IMR-90 (cell line): ENCODE measurements at regions not wholly inside any gene's neighbourhood (a gene's known extent, or its start where the extent isn't known, plus 50 kb on each side); places are given as distances from the start of the nearest gene placed in this dataset.

Experiments
- ATAC-seq: fragments of 200-7000 bp; cut with Tn5 transposase; 2 replicates; pipeline ENCODE4 v1.9.1; 2020; ENCODE audit warnings: low read depth, mild to moderate bottlenecking, moderate library complexity
- BruUV-seq: library from RNA; stranded (reverse); fragments of 400-500 nt; replicated peaks from 2 replicates; lab custom pipeline; 2021; lab: Mats Ljungman, UMichigan
- CTCF ChIA-PET: fragments of 300-600 bp; formaldehyde crosslinking; extraction: SDS; loops from one replicate; lab custom pipeline; 2021; ENCODE audit warnings: antibody characterized with exemption; lab: Yijun Ruan, JAX
- POLR2A ChIA-PET: fragments of 300-600 bp; sonication (Branson Sonifier 250); formaldehyde crosslinking; loops from one replicate; lab custom pipeline; 2022; ENCODE audit warnings: antibody characterized with exemption; ENCODE audit not compliant: unreplicated experiment; lab: Charles Lee
- DNase-seq: peaks from one replicate; pipeline ENCODE4 v3.0.0; 2013
- H2AFZ ChIP-seq: replicated peaks from 2 replicates; pipeline ENCODE3; 2013; ENCODE audit warnings: low read length, mild to moderate bottlenecking; ENCODE audit not compliant: poor library complexity
- H2AK5ac ChIP-seq: 2 replicates; pipeline ENCODE4 v1.6.1; 2013; ENCODE audit warnings: low read depth, low read length, inconsistent platforms
- H2AK9ac ChIP-seq: replicated peaks from 2 replicates; pipeline ENCODE3; 2013; ENCODE audit warnings: mild to moderate bottlenecking, low read depth, low read length, moderate library complexity; ENCODE audit not compliant: poor library complexity
- H2BK120ac ChIP-seq: 2 replicates; pipeline ENCODE4 v1.6.1; 2013; ENCODE audit warnings: low read depth, low read length, inconsistent platforms
- H2BK15ac ChIP-seq: 3 replicates; pipeline ENCODE4 v1.6.1; 2013; ENCODE audit warnings: low read depth, low read length, inconsistent platforms
- H2BK20ac ChIP-seq: 2 replicates; pipeline ENCODE4 v1.6.1; 2013; ENCODE audit warnings: low read depth, mild to moderate bottlenecking, inconsistent platforms, low read length, moderate library complexity
- H2BK5ac ChIP-seq: 2 replicates; pipeline ENCODE4 v1.6.1; 2013; ENCODE audit warnings: mild to moderate bottlenecking, low read depth, low read length, inconsistent platforms; ENCODE audit not compliant: poor library complexity, severe bottlenecking
- H3K14ac ChIP-seq: replicated peaks from 2 replicates; pipeline ENCODE4 v1.6.1; 2013; ENCODE audit warnings: low read depth, low read length, inconsistent platforms
- H3K18ac ChIP-seq: 2 replicates; pipeline ENCODE4 v1.6.1; 2013; ENCODE audit warnings: low read depth, low read length, control low read depth
- H3K23ac ChIP-seq: 2 replicates; pipeline ENCODE4 v1.6.1; 2013; ENCODE audit warnings: low read depth, low read length, inconsistent platforms
- H3K27ac ChIP-seq: 2 replicates; pipeline ENCODE4 v1.5.1; 2013; ENCODE audit warnings: mild to moderate bottlenecking, control low read depth, low read length; ENCODE audit not compliant: insufficient read depth
- H3K27me3 ChIP-seq: 2 replicates; pipeline ENCODE4 v1.6.1; 2013; ENCODE audit warnings: low read length; ENCODE audit not compliant: control insufficient read depth, insufficient read depth
- H3K36me3 ChIP-seq: 2 replicates; pipeline ENCODE4 v1.6.1; 2013; ENCODE audit warnings: low read length, mixed read lengths; ENCODE audit not compliant: control insufficient read depth, insufficient read depth
- H3K4ac ChIP-seq: 2 replicates; pipeline ENCODE4 v1.6.1; 2013; ENCODE audit warnings: low read depth, low read length, inconsistent platforms
- H3K4me1 ChIP-seq: 2 replicates; pipeline ENCODE4 v1.6.1; 2013; ENCODE audit warnings: low read length, mixed read lengths; ENCODE audit not compliant: control insufficient read depth, insufficient read depth
- H3K4me2 ChIP-seq: 2 replicates; pipeline ENCODE4 v1.6.1; 2013; ENCODE audit warnings: low read depth, mild to moderate bottlenecking, control low read depth, low read length, moderate library complexity
- H3K4me3 ChIP-seq: 2 replicates; pipeline ENCODE4 v1.5.1; 2013; ENCODE audit warnings: low read depth, mild to moderate bottlenecking, control low read depth, low read length, moderate library complexity; ENCODE audit not compliant: insufficient read depth
- H3K56ac ChIP-seq: 2 replicates; pipeline ENCODE4 v1.6.1; 2013; ENCODE audit warnings: low read length, inconsistent platforms; ENCODE audit not compliant: insufficient read depth; ENCODE audit errors: extremely low read depth
- H3K79me1 ChIP-seq, 2 experiments: 2 replicates each; pipeline ENCODE4 v1.6.1; 2013; ENCODE audit warnings: low read length in 2 of 2, inconsistent platforms in 1 of 2, low read depth in 1 of 2
- H3K9ac ChIP-seq: 2 replicates; pipeline ENCODE4 v1.6.1; 2013; ENCODE audit warnings: low read depth, low read length, control low read depth
- H3K9me1 ChIP-seq: 2 replicates; pipeline ENCODE4 v1.6.1; 2013; ENCODE audit warnings: low read length, inconsistent platforms; ENCODE audit not compliant: insufficient read depth
- H3K9me3 ChIP-seq: 2 replicates; pipeline ENCODE4 v1.6.1; 2013; ENCODE audit warnings: low read length; ENCODE audit not compliant: control insufficient read depth, insufficient read depth
- H4K20me1 ChIP-seq: 2 replicates; pipeline ENCODE4 v1.6.1; 2013; ENCODE audit warnings: low read length, inconsistent platforms; ENCODE audit not compliant: insufficient read depth
- H4K5ac ChIP-seq: 2 replicates; pipeline ENCODE4 v1.6.1; 2013; ENCODE audit warnings: mild to moderate bottlenecking, low read depth, low read length, control low read depth
- H4K8ac ChIP-seq, 2 experiments: 2 replicates each; pipeline ENCODE4 v1.6.1; 2013; ENCODE audit warnings: low read depth in 2 of 2, low read length in 2 of 2, control low read depth in 1 of 2, inconsistent platforms in 1 of 2
- H4K91ac ChIP-seq: 2 replicates; pipeline ENCODE4 v1.6.1; 2013; ENCODE audit warnings: low read depth, low read length, inconsistent platforms; ENCODE audit not compliant: insufficient read depth
- BHLHE40 ChIP-seq: fragments of 150-350 bp; IDR thresholded peaks from 2 replicates; pipeline ENCODE4 v1.6.1; 2016; ENCODE audit warnings: mild to moderate bottlenecking, low read depth, low read length
- CHD1 ChIP-seq: IDR thresholded peaks from 2 replicates; pipeline ENCODE4 v1.6.1; 2012; ENCODE audit warnings: low read depth, low read length, improper control_type of control experiment
- CTCF ChIP-seq: conservative IDR thresholded peaks from 2 replicates; pipeline ENCODE4 v1.5.1; 2012; ENCODE audit warnings: mild to moderate bottlenecking, low read depth, low read length, improper control_type of control experiment
- FOS ChIP-seq: fragments of 150-350 bp; IDR thresholded peaks from 2 replicates; pipeline ENCODE4 v1.6.1; 2016; ENCODE audit warnings: low read depth, low read length
- MAFK ChIP-seq: IDR thresholded peaks from 2 replicates; pipeline ENCODE4 v1.6.1; 2012; ENCODE audit warnings: low read depth, low read length, improper control_type of control experiment
- MAZ ChIP-seq: IDR thresholded peaks from 2 replicates; pipeline ENCODE4 v1.6.1; 2012; ENCODE audit warnings: low read depth, mild to moderate bottlenecking, low read length, improper control_type of control experiment, moderate library complexity, borderline replicate concordance
- MXI1 ChIP-seq: IDR thresholded peaks from 2 replicates; pipeline ENCODE4 v1.6.1; 2012; ENCODE audit warnings: low read depth, mild to moderate bottlenecking, low read length, moderate library complexity, borderline replicate concordance
- NFE2L2 ChIP-seq: fragments of 150-350 bp; IDR thresholded peaks from 2 replicates; pipeline ENCODE4 v1.6.1; 2016; ENCODE audit warnings: low read depth, mild to moderate bottlenecking, low read length
- POLR2A ChIP-seq: IDR thresholded peaks from 2 replicates; pipeline ENCODE4 v1.6.1; 2012; ENCODE audit warnings: mild to moderate bottlenecking, low read depth, low read length
- RAD21 ChIP-seq: IDR thresholded peaks from 2 replicates; pipeline ENCODE4 v1.6.1; 2012; ENCODE audit warnings: low read length, improper control_type of control experiment
- RCOR1 ChIP-seq: IDR thresholded peaks from 2 replicates; pipeline ENCODE4 v1.6.1; 2012; ENCODE audit warnings: mild to moderate bottlenecking, low read length, improper control_type of control experiment; ENCODE audit not compliant: insufficient replicate concordance
- RFX5 ChIP-seq: IDR thresholded peaks from 2 replicates; pipeline ENCODE4 v1.8.0; 2012; ENCODE audit warnings: low read depth, mild to moderate bottlenecking, low read length, moderate library complexity
- WGBS, 2 experiments: methylation state at CpG; one replicate each; pipeline versions ENCODE4 v1.1.5 to v1.1.7; 2013; ENCODE audit warnings: missing lambda C conversion rate in 2 of 2; ENCODE audit not compliant: insufficient read length in 1 of 2; ENCODE audit errors: extremely low coverage in 2 of 2; 5-methylcytosine and 5-hydroxymethylcytosine counted together
- dilution Hi-C: fragments of 300-500 bp; cut with HindIII; formaldehyde crosslinking; loops from one replicate; pipeline ENCODE4 v1.14.3; 2018; ENCODE audit warnings: low sequenced_read_pairs; ENCODE audit not compliant: unreplicated experiment
- in situ Hi-C: fragments of 300-500 bp; cut with MboI; formaldehyde crosslinking; loops from 3 replicates; pipeline ENCODE4 v1.14.3; 2019; ENCODE audit warnings: low sequenced_read_pairs, inconsistent platforms, mixed read lengths
- intact Hi-C: fragments of 100-400 bp; cut with micrococcal nuclease; formaldehyde crosslinking; loops from 2 replicates; pipeline ENCODE4 v1.10.0; 2022

- Histone ChIP-seq H2BK20ac (no peak overlapping the region), H3K23ac (no peak overlapping the region), H2BK5ac (no peak overlapping the region), H2BK15ac (no peak overlapping the region), H3K4ac (no peak overlapping the region), H3K56ac (no peak overlapping the region), H3K27ac (no peak overlapping the region), H4K20me1 (no peaks in the 10 kb centered on the region), H2AK5ac (no peak overlapping the region), H2BK120ac (no peak overlapping the region), H4K91ac (no peak overlapping the region), H3K9ac (no peak overlapping the region), H3K4me2 (no peak overlapping the region), H3K9me3 (no peaks in the 10 kb centered on the region), H3K36me3 (no peaks in the 10 kb centered on the region), H4K8ac (no peak overlapping the region), H3K4me1 (no peaks in the 10 kb centered on the region), H3K14ac (no peak overlapping the region), H4K5ac (no peak overlapping the region), H3K79me1 (no peaks in the 10 kb centered on the region), H3K4me3 (no peak overlapping the region), H2AK9ac (no peak overlapping the region), H3K27me3 (no peaks in the 10 kb centered on the region), H2AFZ (no peak overlapping the region), H3K18ac (no peak overlapping the region), H3K9me1 (no peaks in the 10 kb centered on the region)
- in situ Hi-C loops (no loop called here), dilution Hi-C loops (no loop called here), intact Hi-C loops (loop anchor here (5.0 kb wide), 1 partner anchor 303 kb away; no protein-coding TSS in a partner anchor)
- BruUV-seq: no TSS peak
- no peak for DNase-seq
- ChIA-PET CTCF (interaction anchor here (0.7 kb wide), 1 partner anchor 10 kb away, joined by 3 read pairs; no protein-coding TSS in a partner anchor), POLR2A (no interaction called here)
- TF ChIP-seq NFE2L2 (no peak), CHD1 (no peak), MXI1 (no peak), RAD21 (no peak), MAFK (no peak), BHLHE40 (no peak), CTCF (no peak), RFX5 (no peak), POLR2A (no peak), RCOR1 (no peak), FOS (no peak), MAZ (no peak)
- no CpG with 5 or more reads among the region's 7 CpGs for WGBS, 2 experiments
- ATAC-seq: no peak
Measured at GRCh38 chr5:167264348-167264747, 1027.1 kb upstream of the WWC1 start.
